Upper lobe of left lung (tissue), 4 donors: ENCODE measurements at regions not wholly inside any gene's neighbourhood (a gene's known extent, or its start where the extent isn't known, plus 50 kb on each side); places are given as distances from the start of the nearest gene placed in this dataset.

ENCODE experiments used
- CTCF ChIP-seq, 6 experiments: fragments of 450-650 bp in 4 of 6; fragments of 200-600 bp in 2 of 6; sonication (generic) in 2 of 6; IDR thresholded peaks; one replicate each; pipeline ENCODE4 v1.5.1; 2016 to 2019; ENCODE audit warnings: antibody characterized with exemption in 6 of 6
- EP300 ChIP-seq, 4 donors: sonication (generic); formaldehyde crosslinking; IDR thresholded peaks; one replicate each; pipeline ENCODE4 v1.5.1; 2017; ENCODE audit warnings: antibody characterized with exemption in 4 of 4, control low read depth in 2 of 4

GRCh38 chr15:47374222-47374621, 343.1 kb upstream of the SEMA6D start:
- no peak for TF ChIP-seq EP300 (IDR thresholded peaks at IDR 0.05)
- TF ChIP-seq CTCF (IDR thresholded peaks at IDR 0.05), result no peak
